ENCODE measurements at regions not wholly inside any gene's neighbourhood (a gene's known extent, or its start where the extent isn't known, plus 50 kb on each side); places are given as distances from the start of the nearest gene placed in this dataset.
A peak's percentile ranks its signal among the peaks of the same experiment; 100 is the strongest.

- TF ChIP-seq, protein P1, sequence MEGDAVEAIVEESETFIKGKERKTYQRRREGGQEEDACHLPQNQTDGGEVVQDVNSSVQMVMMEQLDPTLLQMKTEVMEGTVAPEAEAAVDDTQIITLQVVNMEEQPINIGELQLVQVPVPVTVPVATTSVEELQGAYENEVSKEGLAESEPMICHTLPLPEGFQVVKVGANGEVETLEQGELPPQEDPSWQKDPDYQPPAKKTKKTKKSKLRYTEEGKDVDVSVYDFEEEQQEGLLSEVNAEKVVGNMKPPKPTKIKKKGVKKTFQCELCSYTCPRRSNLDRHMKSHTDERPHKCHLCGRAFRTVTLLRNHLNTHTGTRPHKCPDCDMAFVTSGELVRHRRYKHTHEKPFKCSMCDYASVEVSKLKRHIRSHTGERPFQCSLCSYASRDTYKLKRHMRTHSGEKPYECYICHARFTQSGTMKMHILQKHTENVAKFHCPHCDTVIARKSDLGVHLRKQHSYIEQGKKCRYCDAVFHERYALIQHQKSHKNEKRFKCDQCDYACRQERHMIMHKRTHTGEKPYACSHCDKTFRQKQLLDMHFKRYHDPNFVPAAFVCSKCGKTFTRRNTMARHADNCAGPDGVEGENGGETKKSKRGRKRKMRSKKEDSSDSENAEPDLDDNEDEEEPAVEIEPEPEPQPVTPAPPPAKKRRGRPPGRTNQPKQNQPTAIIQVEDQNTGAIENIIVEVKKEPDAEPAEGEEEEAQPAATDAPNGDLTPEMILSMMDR (IDR thresholded peaks at IDR 0.05), result no peak
- ATAC-seq, result no peak
- no peak overlapping the region for H3K27ac ChIP-seq (ENCODE audit: low read length)
- H3K4me3 ChIP-seq (ENCODE audit: low read length), result no peak overlapping the region
- intact Hi-C loops (cut with micrococcal nuclease), result no loop called here
- no peaks in the 10 kb centered on the region for H3K36me3 ChIP-seq (ENCODE audit: control insufficient read depth, insufficient read depth, low read length)
- no peaks in the 10 kb centered on the region for H3K9me3 ChIP-seq (ENCODE audit: control insufficient read depth, insufficient read depth, low read length)
- H3K4me1 Mint-ChIP-seq, result no peaks in the 10 kb centered on the region
- no peaks in the 10 kb centered on the region for H3K4me1 ChIP-seq (ENCODE audit: control insufficient read depth, insufficient read depth, low read length)
- no peak overlapping the region for H3K4me3 Mint-ChIP-seq
- WGBS (ENCODE audit: insufficient coverage), result 58% methylated on average over 3 of the region's 3 CpGs
- no peak for DNase-seq
- no peaks in the 10 kb centered on the region for H3K27me3 ChIP-seq (ENCODE audit: control insufficient read depth, insufficient read depth, low read length)
- H3K9me3 Mint-ChIP-seq, result peaks cover under 1% of the 10 kb centered on the region in 2 donors
- H3K27me3 Mint-ChIP-seq (ENCODE audit: low read depth in 2 of 2), result peaks cover 11 to 33% of the 10 kb centered on the region in 2 donors
- no peaks in the 10 kb centered on the region for H3K36me3 Mint-ChIP-seq
- H3K27ac Mint-ChIP-seq, result no peak overlapping the region
Observed at GRCh38 chr19:30267332-30267731, 104.9 kb upstream of the ZNF536 start.

DNA sequence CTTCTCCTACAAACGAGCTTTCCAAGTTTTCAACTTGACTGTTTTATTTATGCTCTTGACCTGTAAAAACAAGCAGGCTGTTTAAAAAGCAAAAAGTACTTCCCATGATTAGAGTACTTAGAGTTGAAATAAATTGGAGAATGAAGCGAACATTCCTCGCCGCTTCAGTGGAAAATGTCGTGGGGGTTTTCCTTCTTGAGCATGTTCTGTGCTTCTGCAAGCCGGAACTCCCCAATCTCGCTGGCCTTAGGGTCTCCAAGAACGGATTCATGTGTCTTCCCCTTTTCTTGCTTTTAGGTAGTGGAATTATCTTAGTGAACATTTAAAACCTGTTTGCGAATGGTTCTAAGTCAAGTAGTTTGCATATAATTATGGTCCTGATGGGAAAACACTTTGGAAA is 103.6 kb upstream of the ZNF536 start:
- DNase-seq (no peak), ATAC-seq (no peak)
- Mint-ChIP-seq H3K27ac (no peak overlapping the region), H3K9me3 (peaks cover 2 to 3% of the 10 kb centered on the region in 2 donors), H3K27me3 (ENCODE audit: low read depth in 2 of 2) (peaks cover 14 to 38% of the 10 kb centered on the region in 2 donors), H3K4me3 (no peak overlapping the region), H3K4me1 (no peaks in the 10 kb centered on the region), H3K36me3 (no peaks in the 10 kb centered on the region)
- no peaks in the 10 kb centered on the region for H3K36me3 ChIP-seq (ENCODE audit: control insufficient read depth, insufficient read depth, low read length)
- H3K27ac ChIP-seq (ENCODE audit: low read length), result no peak overlapping the region
- peaks cover 5% of the 10 kb centered on the region for H3K9me3 ChIP-seq (ENCODE audit: control insufficient read depth, insufficient read depth, low read length)
- TF ChIP-seq, protein P1 (IDR thresholded peaks at IDR 0.05), result no peak
- 71% methylated on average over 9 of the region's 9 CpGs for WGBS (ENCODE audit: insufficient coverage)
- no peaks in the 10 kb centered on the region for H3K4me1 ChIP-seq (ENCODE audit: control insufficient read depth, insufficient read depth, low read length)
- H3K4me3 ChIP-seq (ENCODE audit: low read length), result no peak overlapping the region
- H3K27me3 ChIP-seq (ENCODE audit: control insufficient read depth, insufficient read depth, low read length), result no peaks in the 10 kb centered on the region
- intact Hi-C loops (cut with micrococcal nuclease), result no loop called here

DNA sequence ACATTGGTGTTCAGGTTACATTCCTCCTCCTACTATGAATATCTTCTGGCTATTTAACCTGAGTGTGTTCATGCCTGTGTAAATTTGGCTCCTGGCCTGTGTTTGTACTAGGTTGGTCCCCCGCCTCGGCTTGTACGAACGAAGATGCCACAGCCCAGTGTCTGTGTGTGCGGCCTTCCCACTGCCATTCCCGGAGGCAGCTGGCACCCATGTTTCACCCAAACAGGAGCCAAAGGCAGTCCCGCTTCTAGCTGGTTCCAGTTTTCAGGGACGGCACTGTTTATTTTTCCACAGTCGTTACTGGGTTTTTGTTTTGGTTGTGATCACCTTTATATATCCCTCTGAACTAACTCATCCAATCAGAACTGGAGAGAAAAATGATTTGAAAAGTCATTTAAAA is 102.5 kb upstream of the ZNF536 start:
- intact Hi-C loops (cut with micrococcal nuclease), result no loop called here
- TF ChIP-seq, protein P1 (IDR thresholded peaks at IDR 0.05), result no peak
- no peaks in the 10 kb centered on the region for H3K4me1 Mint-ChIP-seq
- H3K9me3 ChIP-seq (ENCODE audit: control insufficient read depth, insufficient read depth, low read length), result peaks cover 5% of the 10 kb centered on the region
- no peaks in the 10 kb centered on the region for H3K4me1 ChIP-seq (ENCODE audit: control insufficient read depth, insufficient read depth, low read length)
- no peak overlapping the region for H3K27ac Mint-ChIP-seq
- H3K36me3 Mint-ChIP-seq, result no peaks in the 10 kb centered on the region
- DNase-seq (no peak), ATAC-seq (peak in 1 of 3 donors; percentile 10)
- no peak overlapping the region for H3K4me3 ChIP-seq (ENCODE audit: low read length)
- H3K9me3 Mint-ChIP-seq, result peaks cover 2 to 3% of the 10 kb centered on the region in 2 donors
- no peak overlapping the region for H3K27ac ChIP-seq (ENCODE audit: low read length)
- no peaks in the 10 kb centered on the region for H3K27me3 ChIP-seq (ENCODE audit: control insufficient read depth, insufficient read depth, low read length)
- H3K4me3 Mint-ChIP-seq, result no peak overlapping the region
- WGBS (ENCODE audit: insufficient coverage), result 88% methylated on average over 9 of the region's 9 CpGs
- H3K27me3 Mint-ChIP-seq (ENCODE audit: low read depth in 2 of 2), result peaks cover 12 to 35% of the 10 kb centered on the region in 2 donors
- no peaks in the 10 kb centered on the region for H3K36me3 ChIP-seq (ENCODE audit: control insufficient read depth, insufficient read depth, low read length)

GRCh38 chr19:30271816-30272215 is 100.4 kb upstream of the ZNF536 start:
- no peak overlapping the region for H3K27ac Mint-ChIP-seq
- H3K4me1 ChIP-seq (ENCODE audit: control insufficient read depth, insufficient read depth, low read length), result no peaks in the 10 kb centered on the region
- H3K9me3 Mint-ChIP-seq, result peaks cover 2 to 3% of the 10 kb centered on the region in 2 donors
- no peak overlapping the region for H3K27ac ChIP-seq (ENCODE audit: low read length)
- no peak overlapping the region for H3K4me3 ChIP-seq (ENCODE audit: low read length)
- TF ChIP-seq, protein P1 (IDR thresholded peaks at IDR 0.05), result no peak
- no peaks in the 10 kb centered on the region for H3K36me3 ChIP-seq (ENCODE audit: control insufficient read depth, insufficient read depth, low read length)
- no peak for ATAC-seq
- peaks cover 5% of the 10 kb centered on the region for H3K9me3 ChIP-seq (ENCODE audit: control insufficient read depth, insufficient read depth, low read length)
- H3K4me1 Mint-ChIP-seq, result no peaks in the 10 kb centered on the region
- no peaks in the 10 kb centered on the region for H3K27me3 ChIP-seq (ENCODE audit: control insufficient read depth, insufficient read depth, low read length)
- intact Hi-C loops (cut with micrococcal nuclease), result no loop called here
- no peak for DNase-seq
- peaks cover 5 to 28% of the 10 kb centered on the region in 2 donors for H3K27me3 Mint-ChIP-seq (ENCODE audit: low read depth in 2 of 2)
- 91% methylated on average over 5 of the region's 5 CpGs for WGBS (ENCODE audit: insufficient coverage)
- no peak overlapping the region for H3K4me3 Mint-ChIP-seq
- H3K36me3 Mint-ChIP-seq, result no peaks in the 10 kb centered on the region
